HG02884 (cell line): ENCODE measurements at regions not wholly inside any gene's neighbourhood (a gene's known extent, or its start where the extent isn't known, plus 50 kb on each side); places are given as distances from the start of the nearest gene placed in this dataset.

ENCODE experiments used
- ATAC-seq: cut with Tn5 transposase; IDR thresholded peaks from one replicate; pipeline ENCODE4 v1.9.1; 2021; ENCODE audit warnings: mild to moderate bottlenecking, moderate library complexity; ENCODE audit not compliant: unreplicated experiment

DNA sequence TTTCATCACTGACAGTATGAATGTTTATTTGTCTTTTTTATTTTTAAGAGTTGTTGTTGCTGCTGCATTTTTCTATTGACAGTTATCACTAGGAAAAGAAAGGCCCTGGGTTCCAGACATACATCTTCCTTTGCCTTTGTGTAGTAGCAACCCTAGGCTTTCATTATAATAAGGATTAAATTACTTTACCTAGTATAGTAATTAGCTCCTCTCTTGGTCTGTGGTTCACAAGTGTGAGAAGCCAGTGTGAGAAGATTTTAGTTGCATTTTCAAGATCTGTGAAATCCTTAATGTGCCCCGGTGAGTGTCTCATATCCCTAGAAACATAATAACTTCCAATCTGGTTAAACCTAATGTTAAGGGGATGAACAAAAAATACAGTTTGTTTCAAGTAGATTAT, 799.3 kb upstream of the MAP3K7 start:
- ATAC-seq = no peak

DNA sequence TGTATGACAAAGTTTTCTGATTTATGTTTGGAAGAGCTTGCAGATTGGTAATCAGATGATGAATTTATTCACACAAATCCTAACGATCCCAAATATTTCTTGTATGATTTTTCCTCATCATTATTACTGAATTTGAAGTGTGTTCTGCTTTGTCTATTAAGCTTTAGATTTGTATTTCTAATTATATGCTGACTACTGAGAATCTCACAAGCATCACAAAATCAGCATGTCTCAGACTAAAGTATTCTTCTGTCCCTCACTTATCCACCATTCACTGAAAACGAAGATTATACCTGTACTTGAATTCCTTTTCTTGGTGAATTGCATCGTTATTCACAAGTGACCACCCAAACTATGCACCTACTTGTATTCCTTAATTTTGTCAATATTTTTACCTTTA, 796.3 kb upstream of the MAP3K7 start:
- ATAC-seq = no peak

DNA sequence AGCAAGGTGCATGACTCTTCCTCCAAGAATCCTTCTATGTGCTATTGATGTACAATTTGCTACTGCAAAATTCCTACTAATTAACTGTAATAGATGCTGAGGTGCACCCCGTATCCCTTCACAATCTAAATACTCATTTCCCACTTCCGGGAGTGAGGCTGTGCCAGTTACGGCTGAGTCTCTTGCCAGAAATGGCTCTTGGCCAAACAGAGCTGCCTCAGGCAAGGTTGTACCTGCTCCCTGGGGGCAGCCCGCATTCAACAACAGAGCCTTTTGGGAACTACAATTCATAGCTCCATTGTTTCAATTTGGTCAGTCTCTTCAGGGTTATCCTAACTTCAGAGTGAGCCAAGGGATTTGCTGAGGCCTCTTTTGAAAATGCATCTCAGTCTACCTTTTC, 789.8 kb upstream of the MAP3K7 start:
- ATAC-seq = no peak

DNA sequence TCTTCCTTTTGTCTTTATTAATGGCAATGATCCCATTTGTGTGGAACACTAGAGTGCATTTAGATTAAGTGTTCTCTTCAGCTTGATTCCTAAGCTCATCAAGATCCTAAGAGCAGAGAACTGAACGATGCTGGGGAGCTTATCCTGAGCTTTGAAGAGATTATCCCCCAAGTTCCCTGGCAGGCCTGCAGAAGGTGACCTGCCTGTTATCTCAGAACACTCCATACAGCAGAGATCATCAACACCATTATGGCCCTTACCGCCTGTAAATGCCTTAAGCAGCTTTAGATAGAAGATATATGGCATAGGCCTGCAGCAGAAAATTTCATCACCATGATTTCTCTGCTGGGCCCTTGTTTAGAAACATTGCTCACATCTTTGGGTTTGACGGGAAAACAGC, 779.9 kb upstream of the MAP3K7 start:
- ATAC-seq = no peak

DNA sequence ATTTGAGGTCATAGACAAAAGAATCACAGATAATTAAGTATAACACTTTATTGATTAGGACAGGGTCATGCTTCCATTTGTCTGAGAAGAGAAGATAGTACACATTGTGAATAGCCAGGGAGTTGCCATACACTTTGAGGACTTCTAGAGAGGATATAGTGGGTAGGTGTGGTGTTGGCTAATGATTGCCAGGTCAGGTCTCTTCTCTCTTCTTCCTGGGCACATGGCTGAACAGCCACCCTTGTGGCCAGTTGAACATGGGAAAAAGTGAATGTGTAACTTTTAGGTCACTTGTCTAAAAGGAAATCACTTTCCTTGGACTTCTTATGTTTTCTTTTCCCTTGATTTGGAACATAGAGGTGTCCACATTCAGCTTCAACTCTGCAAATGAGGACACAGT, 772.1 kb upstream of the MAP3K7 start:
- no peak for ATAC-seq

DNA sequence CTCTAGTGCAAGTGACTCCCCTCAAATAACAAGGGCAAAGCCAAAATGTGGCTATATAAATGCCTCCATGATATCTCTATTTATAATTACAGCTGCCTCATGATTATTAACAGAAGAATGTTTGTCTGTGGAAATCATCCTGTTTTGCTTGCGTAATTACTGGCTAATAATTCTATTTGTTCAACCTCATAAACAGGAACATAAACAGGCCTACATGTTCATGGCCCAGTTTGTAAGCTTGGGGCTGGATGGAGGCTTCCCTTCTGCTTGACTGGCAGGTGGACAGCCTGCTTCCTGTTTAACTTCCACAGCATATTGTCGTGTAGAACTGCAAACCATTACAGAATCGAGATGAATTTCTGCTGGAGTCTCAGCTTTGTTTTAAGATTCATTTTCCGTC, 766.0 kb upstream of the MAP3K7 start:
- no peak for ATAC-seq

DNA sequence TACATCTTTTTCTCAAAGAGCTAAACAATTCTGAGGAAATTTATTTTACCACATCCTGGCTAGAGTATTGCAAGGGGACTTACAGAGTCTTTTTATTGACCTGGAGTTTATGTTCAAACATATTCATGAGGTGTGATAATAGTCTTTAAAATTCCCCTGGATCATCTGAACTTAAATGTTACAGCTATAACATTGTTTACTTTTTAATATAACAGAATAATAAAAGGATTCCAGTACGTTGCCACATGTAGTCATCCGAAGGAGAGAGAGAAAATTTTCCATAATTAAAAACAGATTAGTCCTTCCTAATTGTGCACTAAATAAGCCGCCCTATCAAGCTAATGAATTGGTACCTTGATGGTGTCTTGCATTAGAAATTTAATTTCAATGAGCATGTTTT, 765.4 kb upstream of the MAP3K7 start:
- ATAC-seq = no peak

DNA sequence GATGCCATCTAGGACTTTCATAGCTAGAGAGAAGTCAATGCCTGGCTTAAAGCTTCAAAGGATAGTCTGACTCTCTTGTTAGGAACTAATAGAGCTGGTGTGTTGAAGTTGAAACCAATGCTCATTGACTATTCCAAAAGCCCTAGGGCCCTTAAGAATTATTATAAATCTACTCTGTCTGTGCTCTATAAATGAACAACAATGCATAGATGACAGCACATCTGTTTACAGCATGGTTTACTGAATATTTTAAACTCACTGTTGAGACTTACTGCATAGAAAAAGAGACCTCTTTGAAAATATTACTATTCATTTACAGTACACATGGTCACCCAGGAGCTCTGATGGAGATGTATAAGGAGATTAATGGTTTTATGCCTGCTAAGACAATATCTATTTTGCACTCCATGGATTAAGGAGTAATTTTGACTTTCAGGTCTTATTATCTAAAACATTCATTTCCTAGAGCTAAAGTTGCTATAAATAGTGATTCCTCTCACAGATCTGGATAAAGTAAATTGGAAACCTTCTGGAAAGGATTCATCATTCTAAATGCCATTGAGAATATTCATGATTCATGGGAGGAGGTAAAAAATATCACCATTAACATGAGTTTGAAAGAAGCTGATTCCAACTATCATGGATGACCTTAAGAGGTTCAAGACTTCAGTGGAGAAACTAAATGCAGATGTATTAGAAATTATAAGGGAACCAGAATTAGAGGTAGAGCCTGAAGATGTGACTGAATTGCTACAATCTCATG, 763.5 kb upstream of the MAP3K7 start:
- ATAC-seq = no peak

DNA sequence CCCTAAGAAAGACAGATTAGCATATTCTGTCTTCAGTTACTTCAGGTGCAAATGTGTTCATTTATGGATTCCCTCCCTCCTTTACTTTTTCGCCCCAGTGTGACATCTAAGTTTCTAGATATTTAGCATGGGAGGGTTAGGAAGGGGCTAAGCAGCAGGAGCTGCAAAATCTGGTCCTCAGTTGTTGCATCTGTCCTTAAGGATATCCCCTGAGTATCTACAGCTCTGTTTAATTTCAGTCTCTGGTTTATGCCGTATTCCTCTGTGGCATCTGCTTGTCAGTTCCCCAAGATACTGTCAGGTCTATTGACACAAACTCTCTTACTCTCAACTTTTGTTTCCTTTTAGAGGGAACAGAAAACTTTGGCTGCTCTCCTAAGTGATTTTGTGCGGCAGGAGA, 754.6 kb upstream of the MAP3K7 start:
- no peak for ATAC-seq

DNA sequence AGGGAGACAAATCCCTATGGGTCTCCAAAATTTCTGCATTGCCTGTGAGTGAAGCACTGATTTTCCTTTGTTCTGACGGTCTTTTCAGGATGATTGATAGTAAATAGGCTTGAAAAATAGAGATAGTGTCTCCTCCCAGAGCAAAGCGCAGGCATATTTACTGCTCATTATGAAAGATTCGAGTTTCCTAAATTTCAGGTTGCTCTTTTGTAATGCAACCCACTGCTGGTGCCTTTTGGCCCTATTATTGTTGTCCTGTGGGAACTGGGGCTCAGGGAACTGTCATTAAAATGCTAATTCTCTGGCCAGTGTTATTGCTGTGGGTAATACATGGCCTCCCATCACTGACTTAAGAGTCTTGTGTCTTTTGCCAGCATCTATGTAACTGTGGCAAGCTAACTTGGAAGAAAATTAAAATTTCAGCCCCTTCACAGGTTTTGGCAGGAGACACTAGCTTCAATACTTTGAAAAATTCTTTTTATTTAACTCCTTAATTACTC, 754.1 kb upstream of the MAP3K7 start:
- no peak for ATAC-seq

DNA sequence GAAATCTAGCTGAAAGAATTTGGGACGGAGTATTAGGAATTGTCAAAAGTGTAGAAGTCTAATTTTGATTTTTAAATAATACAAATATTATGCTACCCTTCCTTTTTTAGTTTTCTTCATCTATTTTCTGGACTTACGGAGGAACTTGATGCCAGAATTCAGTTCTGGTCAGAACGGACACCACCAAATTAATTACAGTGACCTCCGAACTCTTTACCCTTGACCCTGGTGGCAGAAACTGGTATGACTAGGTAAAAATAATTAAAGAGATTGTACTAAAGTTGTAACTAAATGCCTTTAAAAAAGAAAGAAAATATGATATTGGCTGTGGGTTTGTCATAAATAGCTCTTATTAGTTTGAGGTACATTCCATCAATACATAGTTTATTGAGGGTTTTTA, 751.1 kb upstream of the MAP3K7 start:
- no peak for ATAC-seq

DNA sequence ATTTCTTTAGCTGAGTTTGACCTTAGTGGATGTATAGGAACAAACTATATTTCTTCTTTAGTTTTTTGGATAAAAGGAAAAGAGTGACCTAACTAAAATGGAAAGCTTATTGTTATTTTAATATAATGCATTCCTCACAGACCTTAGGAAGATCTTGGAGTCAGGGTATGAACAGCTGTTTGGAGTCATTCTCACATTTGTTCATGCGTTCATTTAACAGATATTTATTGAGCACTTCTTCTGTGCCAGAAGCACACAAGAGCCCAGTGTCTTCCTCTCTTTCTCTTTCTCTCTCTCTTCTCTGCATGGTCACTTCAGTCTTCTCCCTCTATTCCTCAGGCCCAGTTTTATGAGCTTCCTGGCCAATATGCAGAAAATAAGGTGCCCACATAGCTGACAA, 744.0 kb upstream of the MAP3K7 start:
- no peak for ATAC-seq

DNA sequence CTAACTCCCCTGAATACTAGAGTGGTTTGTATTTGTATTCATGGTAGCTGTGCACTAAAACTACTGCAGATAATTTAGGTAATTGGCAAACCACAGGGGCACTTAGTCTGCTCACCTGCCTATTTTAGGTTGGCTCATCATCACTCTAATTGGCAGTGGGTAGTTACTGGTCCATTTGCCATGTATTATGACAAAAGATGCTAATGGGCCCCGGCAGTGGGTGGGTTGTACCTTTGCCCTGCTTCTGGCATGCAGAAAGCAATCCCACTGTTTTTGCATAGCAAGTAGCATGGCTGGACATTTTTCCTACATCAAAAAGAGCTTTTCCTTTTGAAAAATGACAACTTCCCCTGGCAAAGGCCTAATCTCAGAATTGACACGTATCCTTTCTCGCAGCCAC, 741.4 kb upstream of the MAP3K7 start:
- no peak for ATAC-seq

DNA sequence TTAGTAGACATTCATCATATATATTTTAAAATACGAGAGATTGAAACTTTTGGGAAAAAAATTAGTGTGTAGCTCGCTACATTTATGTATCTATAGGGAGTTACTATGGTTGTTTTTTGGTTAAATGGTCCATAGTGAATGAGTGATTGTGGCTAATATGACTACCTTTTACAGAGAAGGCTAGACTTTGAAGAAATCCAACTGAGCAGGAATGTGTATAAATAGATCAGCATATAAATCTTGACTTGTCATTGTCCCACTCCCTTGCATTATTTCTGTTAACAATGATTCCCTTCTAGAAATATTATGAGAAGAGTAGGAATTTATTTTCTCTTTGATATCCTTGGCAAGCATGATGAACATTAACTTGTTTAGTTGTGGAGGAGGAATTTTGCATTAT, 737.8 kb upstream of the MAP3K7 start:
- no peak for ATAC-seq

DNA sequence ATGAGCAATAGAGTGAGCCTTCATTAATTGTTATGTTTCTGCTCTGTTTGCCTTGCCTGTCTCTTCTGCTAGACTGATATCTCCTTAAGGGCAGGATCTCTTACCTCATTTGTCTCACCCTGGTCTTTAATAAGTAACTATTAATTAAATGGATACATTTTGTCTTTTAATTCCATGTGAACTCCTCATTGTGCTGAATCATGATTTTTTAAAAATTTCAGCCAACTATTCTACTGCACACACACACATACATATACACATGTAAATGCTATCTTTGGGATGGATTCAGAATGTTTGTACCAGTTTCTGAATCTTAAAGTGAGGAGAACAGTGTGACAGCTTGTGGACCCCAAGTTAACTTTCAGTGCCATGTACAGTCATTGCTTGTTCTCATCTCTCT, 731.1 kb upstream of the MAP3K7 start:
- no peak for ATAC-seq

DNA sequence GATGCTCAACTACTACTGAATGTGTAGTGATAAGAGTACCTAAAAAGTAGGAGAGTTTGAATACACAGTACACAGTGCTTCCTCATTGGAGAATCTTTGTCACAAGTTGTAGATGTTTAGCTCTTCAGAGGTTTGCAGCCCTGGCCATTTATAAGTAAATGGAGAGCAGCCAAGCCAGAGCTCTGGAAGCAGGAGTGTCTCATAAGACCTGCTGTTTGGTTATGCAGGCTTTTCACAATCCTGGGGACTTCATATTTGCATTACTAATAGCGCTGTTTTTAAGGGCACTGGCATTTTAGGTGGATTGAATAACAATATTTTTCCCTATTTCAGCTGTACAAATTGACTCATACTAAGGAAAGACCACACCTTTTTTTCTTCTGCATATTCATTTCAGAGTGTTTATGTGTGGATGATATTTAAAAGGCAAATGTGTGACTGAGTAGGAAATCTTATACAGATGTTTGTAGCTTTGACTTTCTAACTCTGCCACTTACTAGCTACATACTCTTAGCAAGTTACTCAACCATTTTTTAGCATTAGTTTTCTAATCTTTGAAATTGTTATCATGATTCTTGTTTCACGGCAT, 730.5 kb upstream of the MAP3K7 start:
- ATAC-seq = no peak

DNA sequence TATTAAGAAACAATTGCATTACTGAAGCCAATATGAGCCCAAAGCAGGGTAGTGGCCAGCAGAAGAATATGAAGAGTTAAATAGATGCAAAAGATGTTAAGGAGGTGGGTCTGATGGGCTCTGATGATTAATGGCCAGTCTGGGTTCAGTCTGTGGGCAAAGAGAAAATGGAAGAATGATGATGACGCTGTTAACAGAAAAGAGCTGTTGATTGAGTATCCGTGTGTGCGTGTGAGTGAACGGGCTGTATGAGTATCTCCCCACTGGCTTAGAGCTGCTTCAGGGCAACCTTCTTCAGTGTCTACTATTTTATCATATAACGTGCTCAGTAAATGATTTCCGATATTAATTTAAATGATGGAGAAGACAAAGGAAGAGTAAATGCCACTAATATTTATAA, 723.3 kb upstream of the MAP3K7 start:
- no peak for ATAC-seq

DNA sequence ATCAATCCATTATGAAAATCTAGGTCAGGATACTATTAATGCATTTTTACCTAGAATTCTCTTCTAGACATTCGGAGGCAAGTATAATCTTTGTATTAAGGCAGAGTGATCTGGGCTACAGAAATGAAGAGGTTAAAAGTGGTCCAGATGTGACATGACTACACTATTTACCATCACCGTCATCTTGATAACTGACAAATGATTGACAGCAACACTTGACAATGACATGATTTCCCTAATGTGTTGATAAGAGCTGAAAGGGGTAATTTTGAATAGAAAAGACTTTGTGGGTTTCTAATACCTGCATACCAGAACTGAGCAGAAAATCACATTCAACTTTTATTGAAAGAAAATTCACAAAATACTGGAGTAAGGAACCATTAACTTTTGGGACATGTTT, 718.9 kb upstream of the MAP3K7 start:
- no peak for ATAC-seq

DNA sequence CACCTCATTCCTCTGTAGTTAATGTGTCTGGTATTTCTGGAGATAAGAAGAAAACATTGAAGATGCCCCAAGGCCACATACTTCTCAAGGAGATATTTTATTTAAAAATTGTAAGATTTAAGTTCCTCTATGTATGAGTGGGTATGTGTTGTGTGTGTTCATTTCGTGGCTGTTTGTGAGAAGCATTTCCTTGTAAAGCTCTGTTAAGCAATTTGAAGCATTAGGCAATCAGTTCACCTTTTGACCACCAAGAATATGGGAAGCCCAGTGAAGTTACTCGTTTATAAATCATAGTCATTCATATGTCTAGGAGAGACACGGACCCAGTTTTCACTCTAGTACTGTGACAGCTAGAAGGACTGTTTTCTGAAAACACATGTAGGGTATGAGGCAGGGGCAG, 717.6 kb upstream of the MAP3K7 start:
- ATAC-seq = no peak

DNA sequence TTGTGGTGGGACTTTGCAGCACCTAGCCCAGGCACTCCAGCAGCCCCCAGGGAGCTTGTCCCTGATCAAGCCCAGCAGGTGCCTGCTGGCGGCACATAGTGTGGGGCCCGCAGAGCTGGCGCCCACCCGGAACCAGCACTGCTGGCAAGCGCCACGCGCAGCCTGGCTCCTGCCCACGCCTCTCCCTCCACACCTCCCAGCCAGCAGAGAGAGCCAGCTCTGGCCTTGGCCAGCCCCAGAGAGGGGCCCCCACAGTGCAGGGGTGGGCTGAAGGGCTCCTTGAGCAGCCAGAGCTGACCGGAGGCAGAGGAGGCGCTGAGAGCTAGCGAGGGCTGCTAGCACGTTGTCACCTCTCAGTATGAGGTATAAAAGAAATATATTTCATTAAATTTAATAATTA, 716.5 kb upstream of the MAP3K7 start:
- no peak for ATAC-seq

DNA sequence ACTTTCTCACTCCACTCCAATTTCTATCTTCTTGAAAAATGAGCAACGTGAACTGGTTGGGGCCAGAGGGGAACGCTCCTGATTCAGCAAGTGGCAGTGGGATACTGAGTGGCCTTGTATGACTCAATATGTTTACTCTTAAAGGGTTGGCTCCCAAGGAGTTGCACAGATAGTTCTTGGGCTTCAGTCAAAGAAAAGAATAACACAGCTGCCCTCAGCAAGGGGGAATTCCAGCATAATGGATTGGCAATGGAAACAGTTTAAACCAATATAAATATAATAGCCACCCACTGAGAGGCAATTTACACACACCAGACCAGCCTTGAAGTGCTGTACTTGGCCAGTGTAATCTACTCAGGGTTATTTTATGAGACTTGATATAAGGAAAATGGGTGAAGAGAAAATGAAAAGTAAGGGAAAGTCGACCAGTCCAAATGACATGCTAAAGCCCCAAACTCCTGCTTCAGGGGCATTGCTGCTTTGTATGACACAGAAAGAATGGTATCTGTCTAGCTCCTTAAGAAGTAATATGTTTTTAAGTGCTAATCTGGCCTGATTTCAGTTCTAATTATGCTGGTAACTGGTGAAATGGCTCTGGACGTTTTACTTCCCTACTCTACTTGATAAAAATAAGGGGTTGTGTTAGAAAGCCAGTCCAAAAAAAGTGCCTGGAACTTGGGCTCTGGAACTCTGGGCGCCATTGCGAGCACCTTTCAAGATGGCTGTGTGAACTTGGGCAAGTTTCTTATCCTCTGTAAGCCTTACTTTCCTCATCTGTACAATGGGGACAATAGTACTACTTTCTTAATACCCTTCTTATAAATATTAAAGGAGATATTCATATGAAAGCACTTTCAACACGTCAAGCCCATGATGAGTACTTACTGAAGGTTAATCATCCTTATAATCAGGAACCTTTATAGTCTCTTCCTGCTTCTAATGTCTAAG, 712.9 kb upstream of the MAP3K7 start:
- ATAC-seq = no peak
